LNCaP clone FGC (cell line): ENCODE measurements at regions not wholly inside any gene's neighbourhood (a gene's known extent, or its start where the extent isn't known, plus 50 kb on each side); places are given as distances from the start of the nearest gene placed in this dataset.
"Not testable (repeated sequence)": the region's sequence is repeated elsewhere in the genome, so short reads cannot be mapped to it uniquely, and the experiment has no call there.

Experiments used
- DNase-seq: peaks from one replicate; pipeline ENCODE4 v3.0.0-alpha.2; 2011; ENCODE audit warnings: low read depth
- H3K4me3 ChIP-seq: 2 replicates; pipeline ENCODE4 v1.5.1; 2011; ENCODE audit warnings: mild to moderate bottlenecking, low read depth, low read length, control low read depth
- CTCF ChIP-seq: IDR thresholded peaks from 2 replicates; pipeline ENCODE4 v1.5.1; 2012; ENCODE audit warnings: mild to moderate bottlenecking; ENCODE audit not compliant: control insufficient read depth, insufficient read depth; ENCODE audit errors: extremely low read depth

- H3K4me3 ChIP-seq = no peak overlapping the region
- no peak for TF ChIP-seq CTCF
- DNase-seq = no peak
Observed at GRCh38 chrX:3803713-3804112, 90.3 kb upstream of the PRKX start.

DNA sequence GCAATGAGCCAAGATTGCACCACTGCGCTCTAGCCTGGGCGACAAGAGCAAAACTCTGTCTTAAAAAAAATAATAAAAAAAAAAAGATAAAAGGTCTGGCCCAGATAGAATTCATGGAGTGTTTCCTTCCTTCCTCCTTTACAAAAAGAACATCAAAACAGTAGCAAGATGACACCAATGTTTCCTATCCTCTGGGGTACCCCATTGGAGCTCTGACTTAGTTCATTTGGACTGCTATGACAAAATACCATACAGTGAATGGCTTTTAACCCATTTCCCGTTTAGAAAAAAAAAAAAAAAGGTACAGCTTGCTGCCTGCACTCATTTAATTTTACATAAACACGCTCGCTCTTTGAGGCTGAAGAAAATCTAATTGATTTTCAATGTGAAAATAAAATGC, 89.9 kb upstream of the PRKX start:
- TF ChIP-seq CTCF = no peak
- DNase-seq = no peak
- no peak overlapping the region for H3K4me3 ChIP-seq

GRCh38 chrX:3795411-3795810, 82.0 kb upstream of the PRKX start:
- not testable (repeated sequence) for H3K4me3 ChIP-seq, DNase-seq

GRCh38 chrX:3791449-3791848, 78.0 kb upstream of the PRKX start:
- no peak for DNase-seq
- no peak overlapping the region for H3K4me3 ChIP-seq
- no peak for TF ChIP-seq CTCF

DNA sequence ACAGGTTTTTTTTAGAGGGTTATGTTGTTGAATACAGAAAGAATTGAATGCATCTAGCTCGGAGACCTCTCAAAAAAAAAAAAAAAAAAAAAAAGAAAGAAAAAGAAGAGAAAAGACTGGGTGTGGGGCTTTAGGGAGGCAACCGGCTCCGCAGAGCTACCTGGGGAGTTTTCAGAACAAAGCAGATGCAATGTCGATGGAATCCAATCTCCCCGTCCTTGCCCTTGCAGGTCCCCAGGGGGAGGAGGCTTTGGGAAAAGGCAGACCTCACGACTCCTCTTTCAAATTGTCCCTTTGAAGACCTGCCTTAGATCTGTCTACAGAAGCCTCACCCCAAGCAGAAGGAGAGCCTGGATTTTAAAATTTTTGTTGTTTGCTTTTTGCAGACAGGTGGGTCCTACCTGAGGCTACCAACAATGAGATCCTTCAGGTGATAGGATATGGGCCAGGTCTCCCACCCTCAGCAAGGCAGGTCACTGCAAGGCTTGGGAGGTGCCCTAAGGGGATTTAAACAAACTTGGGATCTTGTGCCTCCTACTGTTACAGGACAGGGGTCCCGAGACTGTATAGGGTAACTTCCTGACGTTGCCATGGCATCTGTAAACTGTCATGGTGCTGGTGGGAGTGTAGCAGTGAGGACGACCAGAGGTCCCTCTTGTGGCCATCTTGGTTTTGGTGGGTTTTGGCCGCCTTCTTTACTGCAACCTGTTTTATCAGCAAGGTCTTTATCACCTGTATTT, 75.2 kb upstream of the PRKX start:
- no peak overlapping the region for H3K4me3 ChIP-seq
- TF ChIP-seq CTCF = no peak
- DNase-seq = no peak

DNA sequence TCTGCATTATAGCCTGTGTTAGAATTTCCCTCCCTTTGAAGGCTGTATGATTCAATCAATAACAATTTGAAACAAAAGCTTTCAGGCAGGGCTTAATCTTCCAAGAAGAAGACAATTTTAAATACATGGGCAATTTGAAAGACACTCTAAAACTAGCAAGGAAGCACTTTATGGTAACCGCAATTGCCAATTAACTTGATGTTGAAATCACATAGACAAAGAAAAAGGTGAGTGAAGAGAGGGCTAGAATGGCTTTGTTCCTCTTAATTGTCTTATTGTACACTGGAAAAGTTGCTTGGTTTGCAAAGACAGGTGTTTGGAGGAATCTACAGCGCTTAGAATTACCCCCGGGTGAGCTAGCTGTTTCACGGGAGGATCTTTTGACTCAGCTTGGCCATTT, 74.4 kb upstream of the PRKX start:
- no peak for TF ChIP-seq CTCF
- no peak for DNase-seq

GRCh38 chrX:3785822-3786221, 72.4 kb upstream of the PRKX start:
- not testable (repeated sequence) for H3K4me3 ChIP-seq, DNase-seq

More for the DNA sequence above, 74.4 kb upstream of the PRKX start:
- H3K4me3 ChIP-seq = no peak overlapping the region

DNA sequence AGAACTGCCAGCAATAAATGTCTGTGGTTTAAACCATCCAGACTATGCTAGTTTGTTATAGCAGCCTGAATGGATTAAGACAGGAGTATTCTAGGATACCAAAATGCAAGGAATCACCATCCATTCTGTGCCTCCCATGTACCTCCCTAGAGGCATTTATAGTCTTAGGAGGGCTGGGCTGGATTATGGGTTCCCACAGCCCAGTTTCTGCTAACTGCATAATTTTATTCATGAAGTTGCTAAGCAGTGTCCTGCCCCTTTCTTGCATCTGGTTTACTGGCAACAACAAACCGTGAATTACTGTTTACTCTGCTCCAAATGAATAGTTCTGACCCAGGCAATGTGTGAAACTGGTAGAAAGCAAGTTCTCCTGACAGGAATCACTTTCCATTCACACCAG, 67.1 kb upstream of the PRKX start:
- no peak for DNase-seq
- no peak for TF ChIP-seq CTCF

More for the DNA sequence above, 67.1 kb upstream of the PRKX start:
- H3K4me3 ChIP-seq = no peak overlapping the region
